ENCODE measurements at regions not wholly inside any gene's neighbourhood (a gene's known extent, or its start where the extent isn't known, plus 50 kb on each side); places are given as distances from the start of the nearest gene placed in this dataset.

- no peak for DNase-seq (ENCODE audit: low spot score)
Observed at GRCh38 chr2:102078773-102079172, 63.8 kb upstream of the IL1R1 start.

GRCh38 chr2:102080451-102081242, 61.9 kb upstream of the IL1R1 start:
- no peak for DNase-seq (ENCODE audit: low spot score)

- DNase-seq (ENCODE audit: low spot score): no peak
Observed at GRCh38 chr2:102081243-102081522, 61.4 kb upstream of the IL1R1 start.

- DNase-seq (ENCODE audit: low spot score): no peak
Observed at GRCh38 chr2:102081606-102082005, 60.9 kb upstream of the IL1R1 start.

- peak; percentile 40 for DNase-seq (ENCODE audit: low spot score)
Observed at GRCh38 chr2:102082571-102083392, 59.8 kb upstream of the IL1R1 start.

GRCh38 chr2:102083393-102083703, 59.2 kb upstream of the IL1R1 start:
- DNase-seq (ENCODE audit: low spot score): no peak

- DNase-seq (ENCODE audit: low spot score): no peak
Observed at GRCh38 chr2:102084651-102085050, 57.9 kb upstream of the IL1R1 start.

- no peak for DNase-seq (ENCODE audit: low spot score)
Observed at GRCh38 chr2:102085238-102085637, 57.3 kb upstream of the IL1R1 start.

- DNase-seq (ENCODE audit: low spot score): no peak
Observed at GRCh38 chr2:102086150-102086872, 56.2 kb upstream of the IL1R1 start.

- DNase-seq (ENCODE audit: low spot score): no peak
Observed at GRCh38 chr2:102091121-102091520, 51.4 kb upstream of the IL1R1 start.

- DNase-seq (ENCODE audit: low spot score): no peak
Observed at GRCh38 chr2:102091908-102092307, 50.6 kb upstream of the IL1R1 start.

GRCh38 chr2:102092535-102092934, 50.0 kb upstream of the IL1R1 start:
- DNase-seq (ENCODE audit: low spot score): no peak

Data from hematopoietic multipotent progenitor cell treated with erythropoietin and hydrocortisone succinate and interleukin-3 and kit ligand, for 15 days (in vitro differentiated cells).